ENCODE measurements at regions not wholly inside any gene's neighbourhood (a gene's known extent, or its start where the extent isn't known, plus 50 kb on each side); places are given as distances from the start of the nearest gene placed in this dataset.
"Not testable (repeated sequence)": the region's sequence is repeated elsewhere in the genome, so short reads cannot be mapped to it uniquely, and the experiment has no call there.

DNA sequence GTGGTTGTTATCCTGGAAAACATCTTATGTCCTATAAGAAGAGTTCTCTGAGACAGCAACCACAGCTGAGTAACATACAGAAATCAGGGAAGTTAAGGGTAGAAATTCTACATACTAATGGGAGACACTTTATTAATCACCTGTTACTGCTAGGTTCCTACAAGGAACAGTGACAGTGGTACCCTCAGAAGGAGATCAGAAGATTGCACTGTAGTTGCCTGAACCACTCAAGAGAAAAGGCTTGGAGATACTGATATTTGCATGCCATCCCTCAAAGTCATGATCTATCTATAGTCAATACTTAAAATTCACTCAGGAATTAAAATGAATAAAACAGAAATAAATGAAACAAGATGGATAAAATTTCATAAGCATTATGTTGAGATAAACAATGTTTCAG, 136.0 kb downstream of the LMLN start:
- H3K4me3 ChIP-seq (ENCODE audit: low read depth, low read length): no peak overlapping the region
- DNase-seq (ENCODE audit: low read depth): no peak
- TF ChIP-seq, protein P1, sequence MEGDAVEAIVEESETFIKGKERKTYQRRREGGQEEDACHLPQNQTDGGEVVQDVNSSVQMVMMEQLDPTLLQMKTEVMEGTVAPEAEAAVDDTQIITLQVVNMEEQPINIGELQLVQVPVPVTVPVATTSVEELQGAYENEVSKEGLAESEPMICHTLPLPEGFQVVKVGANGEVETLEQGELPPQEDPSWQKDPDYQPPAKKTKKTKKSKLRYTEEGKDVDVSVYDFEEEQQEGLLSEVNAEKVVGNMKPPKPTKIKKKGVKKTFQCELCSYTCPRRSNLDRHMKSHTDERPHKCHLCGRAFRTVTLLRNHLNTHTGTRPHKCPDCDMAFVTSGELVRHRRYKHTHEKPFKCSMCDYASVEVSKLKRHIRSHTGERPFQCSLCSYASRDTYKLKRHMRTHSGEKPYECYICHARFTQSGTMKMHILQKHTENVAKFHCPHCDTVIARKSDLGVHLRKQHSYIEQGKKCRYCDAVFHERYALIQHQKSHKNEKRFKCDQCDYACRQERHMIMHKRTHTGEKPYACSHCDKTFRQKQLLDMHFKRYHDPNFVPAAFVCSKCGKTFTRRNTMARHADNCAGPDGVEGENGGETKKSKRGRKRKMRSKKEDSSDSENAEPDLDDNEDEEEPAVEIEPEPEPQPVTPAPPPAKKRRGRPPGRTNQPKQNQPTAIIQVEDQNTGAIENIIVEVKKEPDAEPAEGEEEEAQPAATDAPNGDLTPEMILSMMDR (conservative IDR thresholded peaks at IDR 0.05; ENCODE audit: low read depth, low read length): no peak

DNA sequence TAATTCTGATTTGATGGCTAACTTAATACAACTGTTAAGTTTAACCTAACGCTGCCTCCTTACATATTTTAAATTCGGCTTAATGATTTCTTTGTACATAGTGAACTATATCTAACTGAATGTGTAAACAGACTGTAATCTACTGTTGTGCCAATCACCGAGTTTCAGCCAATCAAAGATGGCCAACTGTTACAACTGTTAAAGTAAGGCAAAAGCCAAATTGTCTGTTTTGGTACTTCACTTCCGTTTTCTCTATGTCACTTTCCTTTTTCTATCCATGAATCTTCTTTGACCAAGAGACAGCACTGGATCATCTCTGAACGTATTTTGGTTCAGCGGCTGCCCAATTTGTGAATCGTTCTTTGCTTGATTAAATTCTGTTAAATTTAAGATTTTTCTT, 137.0 kb downstream of the LMLN start:
- TF ChIP-seq, protein P1 (conservative IDR thresholded peaks at IDR 0.05; ENCODE audit: low read depth, low read length): no peak
- no peak for DNase-seq (ENCODE audit: low read depth)
- no peak overlapping the region for H3K4me3 ChIP-seq (ENCODE audit: low read depth, low read length)

DNA sequence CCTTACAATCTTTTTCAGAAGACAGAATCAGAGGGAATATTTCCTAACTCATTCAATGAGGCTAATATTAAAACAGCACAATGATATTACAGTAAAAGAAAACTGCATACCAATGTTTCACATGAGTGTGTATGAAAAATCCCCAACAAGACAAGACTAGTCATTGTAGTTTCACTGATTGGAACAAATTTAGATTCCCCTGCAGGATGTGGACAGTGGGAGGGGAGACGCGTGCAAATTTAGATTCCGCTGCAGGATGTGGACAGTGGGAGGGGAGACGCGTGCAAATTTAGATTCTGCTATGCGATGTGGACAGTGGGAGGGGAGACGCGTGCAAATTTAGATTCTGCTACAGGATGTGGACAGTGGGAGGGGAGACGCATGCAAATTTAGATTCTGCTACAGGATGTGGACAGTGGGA, 138.7 kb downstream of the LMLN start:
- DNase-seq (ENCODE audit: low read depth); H3K4me3 ChIP-seq (ENCODE audit: low read depth, low read length): not testable (repeated sequence)

DNA sequence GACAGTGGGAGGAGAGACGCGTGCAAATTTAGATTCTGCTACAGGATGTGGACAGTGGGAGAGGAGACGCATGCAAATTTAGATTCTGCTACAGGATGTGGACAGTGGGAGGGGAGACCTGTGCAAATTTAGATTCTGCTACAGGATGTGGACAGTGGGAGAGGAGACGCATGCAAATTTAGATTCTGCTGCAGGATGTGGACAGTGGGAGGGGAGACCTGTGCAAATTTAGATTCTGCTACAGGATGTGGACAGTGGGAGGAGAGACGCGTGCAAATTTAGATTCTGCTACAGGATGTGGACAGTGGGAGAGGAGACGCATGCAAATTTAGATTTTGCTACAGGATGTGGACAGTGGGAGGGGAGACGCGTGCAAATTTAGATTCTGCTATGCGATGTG, 143.1 kb downstream of the LMLN start:
- DNase-seq (ENCODE audit: low read depth); H3K4me3 ChIP-seq (ENCODE audit: low read depth, low read length): not testable (repeated sequence)

DNA sequence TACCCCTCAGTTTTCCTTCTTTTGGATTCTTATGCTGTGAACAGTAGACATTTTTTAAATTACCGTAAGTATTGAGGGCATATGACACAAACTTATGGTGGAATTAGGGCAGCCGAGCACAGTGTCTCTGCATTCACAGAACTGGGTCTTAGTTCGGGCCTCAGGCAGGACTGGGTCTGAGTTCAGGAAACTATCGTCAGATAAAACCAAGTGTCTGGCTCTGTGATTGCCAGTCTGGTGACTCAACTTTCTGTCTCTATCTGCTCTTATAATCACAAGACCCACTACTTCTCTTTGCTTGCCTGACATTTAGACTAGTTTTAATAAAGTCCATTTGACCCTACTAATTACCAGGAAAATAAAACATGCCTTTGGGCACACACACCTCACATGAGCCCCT, 146.2 kb downstream of the LMLN start:
- no peak for DNase-seq (ENCODE audit: low read depth)
- no peak overlapping the region for H3K4me3 ChIP-seq (ENCODE audit: low read depth, low read length)
- TF ChIP-seq, protein P1 (conservative IDR thresholded peaks at IDR 0.05; ENCODE audit: low read depth, low read length): no peak

DNA sequence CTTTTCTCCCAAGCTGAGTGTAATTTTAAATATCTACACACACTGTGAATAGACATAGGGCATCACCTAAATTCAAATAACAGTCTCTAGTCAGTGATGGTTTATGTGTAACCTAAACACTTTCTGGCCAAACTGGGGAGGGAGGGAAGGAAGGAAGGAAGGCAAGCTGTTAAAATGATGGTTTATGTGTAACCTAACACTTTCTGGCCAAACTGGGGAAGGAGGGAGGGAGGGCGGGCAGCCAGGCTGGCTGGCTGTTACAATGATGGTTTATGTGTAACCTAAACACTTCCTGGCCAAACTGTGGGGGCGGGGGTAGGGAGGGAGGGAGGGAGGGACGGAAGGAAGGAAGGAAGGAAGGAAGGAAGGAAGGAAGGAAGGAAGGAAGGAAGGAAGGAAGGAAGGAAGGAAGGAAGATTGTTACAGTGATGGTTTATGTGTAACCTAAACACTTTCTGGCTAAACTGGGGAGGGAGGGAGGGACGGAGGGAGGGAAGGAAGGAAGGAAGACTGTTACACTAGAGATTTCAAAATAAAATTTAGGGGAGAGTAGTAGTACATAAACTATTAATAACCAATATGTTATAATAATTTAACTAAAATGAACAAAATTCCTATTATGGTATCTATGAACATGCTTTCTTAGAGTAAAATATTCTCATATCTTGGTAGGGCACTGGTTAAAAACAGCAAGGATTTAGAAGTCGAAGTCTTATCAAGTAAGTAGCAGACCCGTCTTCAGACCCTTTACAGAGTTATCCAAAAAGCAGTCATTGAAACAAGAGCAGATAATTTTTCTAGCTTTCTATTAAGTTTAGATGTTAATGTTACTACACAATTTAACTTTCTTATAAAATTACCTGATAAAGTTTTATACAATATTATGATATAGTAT, 148.1 kb downstream of the LMLN start:
- no peak for DNase-seq (ENCODE audit: low read depth)
- TF ChIP-seq, protein P1 (conservative IDR thresholded peaks at IDR 0.05; ENCODE audit: low read depth, low read length): no peak
- H3K4me3 ChIP-seq (ENCODE audit: low read depth, low read length): no peak overlapping the region

DNA sequence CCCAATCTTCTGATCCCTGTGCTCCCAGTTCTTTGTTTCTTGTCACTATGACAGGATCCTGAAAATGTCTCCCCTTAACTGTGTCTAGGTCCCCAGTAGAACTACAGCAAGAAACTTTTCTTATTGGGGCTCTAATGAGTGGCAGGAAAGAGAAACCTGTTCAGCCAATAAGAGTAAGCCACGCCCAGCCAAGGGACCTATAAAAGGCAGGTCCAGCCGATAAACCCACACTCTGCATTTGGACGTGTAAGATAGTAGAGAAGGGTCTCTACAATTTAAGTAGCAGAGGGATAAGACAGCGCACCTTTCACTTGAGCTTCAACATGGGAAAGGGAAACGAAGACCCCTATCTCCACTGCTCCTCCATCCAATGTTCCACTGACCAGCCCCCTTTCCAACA, 149.9 kb downstream of the LMLN start:
- TF ChIP-seq, protein P1 (conservative IDR thresholded peaks at IDR 0.05; ENCODE audit: low read depth, low read length): no peak
- H3K4me3 ChIP-seq (ENCODE audit: low read depth, low read length): no peak overlapping the region
- DNase-seq (ENCODE audit: low read depth): no peak

DNA sequence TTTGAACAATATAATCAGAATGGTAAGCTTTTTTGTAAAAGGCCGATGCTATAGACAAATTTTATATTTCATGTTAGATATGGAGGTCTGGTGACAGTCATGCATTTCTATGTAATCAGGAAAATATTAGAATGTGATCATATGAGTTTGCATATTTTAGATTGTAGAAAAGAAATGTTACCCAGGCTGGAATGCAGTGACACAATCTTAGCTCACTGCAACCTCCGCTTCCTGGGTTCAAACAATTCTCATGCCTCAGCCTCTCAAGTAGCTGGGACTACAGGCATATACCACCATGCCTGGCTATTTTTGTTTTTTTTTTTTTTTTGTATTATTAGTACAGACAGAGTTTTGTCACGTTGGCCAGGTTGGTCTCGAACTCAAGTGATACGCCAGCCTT, 152.0 kb downstream of the LMLN start:
- DNase-seq (ENCODE audit: low read depth): no peak
- no peak overlapping the region for H3K4me3 ChIP-seq (ENCODE audit: low read depth, low read length)
- TF ChIP-seq, protein P1 (conservative IDR thresholded peaks at IDR 0.05; ENCODE audit: low read depth, low read length): no peak
